HG03064 (cell line): ENCODE measurements at regions not wholly inside any gene's neighbourhood (a gene's known extent, or its start where the extent isn't known, plus 50 kb on each side); places are given as distances from the start of the nearest gene placed in this dataset.

ENCODE experiments used
- ATAC-seq: cut with Tn5 transposase; IDR thresholded peaks from one replicate; pipeline ENCODE4 v1.9.1; 2021; ENCODE audit warnings: low read depth; ENCODE audit not compliant: unreplicated experiment

GRCh38 chr10:83153714-83154113 lies 985.6 kb upstream of the GHITM start:
- no peak for ATAC-seq

- no peak for ATAC-seq
Observed at GRCh38 chr10:83164156-83164555, 975.2 kb upstream of the GHITM start.

- no peak for ATAC-seq
Observed at GRCh38 chr10:83165265-83165664, 974.0 kb upstream of the GHITM start.

- ATAC-seq = no peak
Observed at GRCh38 chr10:83166344-83166743, 973.0 kb upstream of the GHITM start.

DNA sequence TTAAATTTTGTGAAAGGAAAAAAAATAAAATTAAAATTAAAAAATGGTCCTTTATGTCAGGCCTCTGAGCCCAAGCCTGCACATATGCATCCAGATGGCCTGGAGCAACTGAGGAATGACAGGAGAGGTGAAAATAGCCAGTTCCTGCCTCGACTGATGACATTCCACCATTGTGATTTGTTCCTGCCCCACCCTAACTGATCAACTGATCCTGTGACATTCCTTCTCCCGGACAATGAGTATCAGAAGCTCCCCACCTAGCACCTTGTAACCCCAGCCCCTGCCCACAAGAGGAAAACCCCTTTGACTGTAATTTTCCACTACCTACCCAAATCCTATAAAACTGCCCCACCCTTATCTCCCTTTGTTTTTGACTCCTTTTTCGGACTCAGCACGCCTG lies 972.2 kb upstream of the GHITM start:
- no peak for ATAC-seq

DNA sequence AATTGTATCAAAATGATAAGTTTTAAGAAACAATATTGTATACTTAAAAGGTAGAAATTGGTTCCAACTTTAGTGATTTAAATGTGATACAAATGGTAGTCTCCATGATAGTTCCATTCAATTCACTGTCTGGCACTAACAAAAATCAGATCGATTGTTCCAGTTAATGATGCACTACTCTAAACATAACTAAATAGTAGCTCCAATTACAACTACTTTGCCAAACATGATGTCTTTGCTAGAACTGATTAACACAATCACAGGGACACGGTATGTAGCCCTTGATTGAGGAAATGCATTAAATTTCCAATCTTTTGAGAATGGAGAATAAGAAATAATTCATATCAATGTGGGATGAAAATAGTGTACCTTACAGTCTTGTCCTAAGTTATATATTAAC lies 962.4 kb upstream of the GHITM start:
- no peak for ATAC-seq

- no peak for ATAC-seq
Observed at GRCh38 chr10:83178526-83178925, 960.8 kb upstream of the GHITM start.

DNA sequence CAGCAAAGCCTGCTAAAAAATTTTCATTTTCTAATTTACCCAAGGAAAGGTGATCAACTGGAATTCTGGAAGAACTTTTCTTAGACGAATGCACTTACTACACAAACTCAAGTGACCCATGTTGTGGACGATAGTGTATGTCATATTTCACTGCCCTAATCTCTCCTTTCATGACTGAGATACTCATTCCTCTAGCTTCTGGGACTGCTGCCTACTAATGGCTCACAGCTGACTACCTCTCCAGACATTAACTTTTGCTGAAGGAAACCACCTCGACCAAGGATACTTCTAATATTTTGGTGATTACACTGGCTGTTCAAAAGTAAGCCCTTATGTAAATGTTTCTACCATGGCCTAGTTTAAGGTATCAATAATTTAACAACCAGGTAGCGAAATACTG lies 959.9 kb upstream of the GHITM start:
- ATAC-seq = no peak

DNA sequence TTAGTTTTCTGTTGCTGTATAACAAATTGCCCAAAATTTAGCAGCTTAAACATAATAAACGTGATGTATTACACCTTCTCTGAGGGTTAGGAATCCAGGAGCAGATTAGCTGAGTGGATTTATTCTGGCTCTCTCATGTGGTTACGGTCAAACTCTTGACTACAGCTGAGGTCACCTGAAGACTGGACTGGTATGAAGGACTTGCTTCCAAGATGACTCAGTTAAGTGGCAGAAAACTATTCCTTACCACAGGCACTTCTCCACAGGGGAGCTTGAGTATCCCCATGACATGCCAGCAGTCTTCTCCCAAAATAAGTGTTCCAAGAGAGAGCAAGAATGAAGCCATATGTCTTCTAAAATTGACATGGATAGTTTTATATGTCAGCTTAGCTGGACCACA lies 957.2 kb upstream of the GHITM start:
- no peak for ATAC-seq

DNA sequence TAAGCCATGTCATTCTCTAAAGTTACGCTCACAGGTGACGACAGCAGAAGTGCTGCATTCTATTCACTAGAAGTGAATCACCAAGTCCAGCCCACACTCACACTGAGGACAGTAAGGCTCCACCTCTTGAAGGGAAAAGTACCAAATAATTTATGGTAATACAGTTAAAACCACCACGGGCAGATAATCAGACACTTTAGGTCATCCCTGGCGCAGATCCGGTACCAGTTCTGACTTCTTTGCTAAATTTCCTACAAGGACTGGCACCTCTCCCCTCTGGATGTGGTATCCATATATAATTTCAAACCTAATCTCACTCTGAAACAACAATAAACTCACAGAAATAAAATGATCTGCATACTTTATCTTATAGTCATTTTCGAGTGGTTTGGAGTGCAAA lies 954.7 kb upstream of the GHITM start:
- no peak for ATAC-seq

DNA sequence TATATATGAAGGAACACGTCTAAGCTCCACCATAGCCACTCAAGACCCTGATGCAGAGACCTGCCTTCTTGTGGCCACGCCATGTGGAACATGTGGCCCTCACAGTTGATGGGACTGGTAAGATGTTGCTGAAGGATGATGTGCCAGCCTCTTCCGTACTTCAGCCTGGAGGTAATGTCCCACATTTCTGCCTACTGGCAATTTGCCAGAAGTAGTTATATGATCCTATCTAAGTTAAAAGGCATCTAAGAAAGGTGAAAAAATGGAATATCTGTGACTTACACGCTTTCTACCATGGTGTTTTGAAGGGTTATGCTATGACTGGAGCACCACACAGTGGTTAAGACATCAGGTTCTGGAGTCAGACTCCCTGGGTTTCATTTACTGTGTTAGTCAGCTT lies 948.7 kb upstream of the GHITM start:
- ATAC-seq = no peak

DNA sequence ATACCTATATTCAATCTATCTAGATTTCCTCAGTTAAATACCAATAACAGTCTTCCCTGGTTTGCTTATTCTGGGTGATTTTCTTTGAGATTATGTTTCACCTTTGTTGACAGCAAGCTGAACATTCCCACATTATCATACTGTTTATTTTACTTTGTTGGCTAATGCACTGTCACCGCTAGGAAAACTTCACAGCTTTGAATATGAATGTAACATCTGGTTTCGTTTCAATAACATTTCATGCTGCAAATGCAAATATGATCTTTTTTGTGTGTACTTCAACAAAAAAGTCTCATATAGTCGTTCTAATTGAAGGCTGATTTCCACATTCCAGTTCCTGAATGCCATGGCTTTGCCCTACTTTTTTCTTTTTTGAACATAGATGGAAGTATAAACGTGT lies 946.3 kb upstream of the GHITM start:
- ATAC-seq = no peak

DNA sequence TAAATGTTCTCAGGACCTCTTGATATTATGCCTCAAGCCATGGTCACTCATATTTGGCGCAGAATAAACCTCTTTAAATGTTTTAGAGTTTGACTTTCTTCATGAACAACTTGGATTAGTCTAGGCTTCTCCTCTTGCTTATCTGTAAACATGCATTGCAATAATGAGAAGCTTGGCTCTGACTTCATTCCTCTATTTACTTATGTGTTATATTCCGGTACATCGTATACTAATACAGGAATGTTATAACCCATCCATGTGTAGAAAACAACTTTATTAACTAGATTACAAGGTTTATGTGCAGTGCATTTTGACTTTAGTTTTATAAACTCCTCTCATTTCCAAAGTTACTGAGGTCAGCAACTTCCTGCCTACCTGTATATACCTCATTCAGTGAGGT lies 944.3 kb upstream of the GHITM start:
- ATAC-seq = no peak

GRCh38 chr10:83199374-83199773 lies 939.9 kb upstream of the GHITM start:
- ATAC-seq = no peak

DNA sequence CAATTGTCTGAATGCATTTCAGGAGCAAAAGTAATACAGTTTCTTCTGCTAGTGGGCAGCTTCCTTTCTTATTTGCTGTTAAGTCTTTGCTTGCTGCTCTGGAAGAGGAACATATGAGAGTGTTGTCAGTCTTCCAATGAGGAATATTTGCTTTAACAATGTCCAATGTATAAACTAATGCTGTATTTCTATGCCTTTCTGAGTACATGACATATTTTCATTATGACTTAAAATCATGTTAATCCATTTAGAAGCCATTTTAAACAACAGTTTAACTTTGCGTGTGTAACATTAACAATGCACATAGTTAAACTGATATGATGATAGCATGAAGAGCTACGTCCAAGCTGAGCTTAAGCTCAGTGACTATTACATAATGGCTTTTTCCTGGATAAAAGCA lies 933.4 kb upstream of the GHITM start:
- no peak for ATAC-seq

GRCh38 chr10:83212632-83213334 lies 926.5 kb upstream of the GHITM start:
- ATAC-seq = no peak

DNA sequence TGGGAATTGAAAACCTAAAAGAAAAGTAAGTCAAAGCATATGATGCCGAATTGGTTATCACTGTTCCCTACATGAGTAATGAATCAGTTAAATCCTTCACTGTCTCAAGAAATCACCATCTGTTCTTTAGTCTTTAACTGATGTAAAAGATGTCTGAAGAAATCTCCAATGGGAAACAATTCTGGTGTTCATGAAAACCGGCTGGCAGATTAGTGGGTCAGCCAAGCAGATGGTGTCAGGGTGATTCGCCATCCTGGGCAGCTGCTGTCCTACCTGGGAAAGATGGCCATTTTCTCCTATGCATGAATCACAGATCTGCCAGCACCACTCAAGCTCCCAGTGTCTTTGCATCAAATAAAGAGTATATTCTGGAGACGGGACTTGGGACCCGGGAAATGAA lies 925.2 kb upstream of the GHITM start:
- no peak for ATAC-seq

- no peak for ATAC-seq
Observed at GRCh38 chr10:83218205-83218604, 921.1 kb upstream of the GHITM start.

DNA sequence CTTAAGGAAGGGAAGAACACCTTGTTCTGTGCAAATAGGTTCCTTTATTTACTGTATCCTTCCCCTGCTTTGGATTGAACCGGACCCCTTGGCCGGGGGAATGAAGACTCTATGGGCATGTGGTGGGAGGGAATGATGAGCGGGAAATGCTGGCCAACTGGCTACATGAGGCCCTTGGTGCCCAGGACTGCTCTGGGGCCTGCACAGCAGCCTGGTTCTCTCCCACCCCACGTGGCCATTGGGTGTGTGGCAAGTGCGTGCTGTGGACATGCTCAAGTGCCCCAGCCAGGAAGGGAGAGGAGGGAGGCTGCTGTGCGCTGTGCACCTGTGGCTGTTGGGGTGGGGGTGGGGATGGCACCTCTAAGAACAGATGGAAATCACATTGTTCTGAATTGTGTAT lies 917.0 kb upstream of the GHITM start:
- ATAC-seq = no peak

GRCh38 chr10:83222832-83223742 lies 916.2 kb upstream of the GHITM start:
- no peak for ATAC-seq

GRCh38 chr10:83225781-83226180 lies 913.5 kb upstream of the GHITM start:
- no peak for ATAC-seq

- ATAC-seq = no peak
Observed at GRCh38 chr10:83229991-83230390, 909.3 kb upstream of the GHITM start.
